OCI-LY1 (cell line): ENCODE measurements at regions not wholly inside any gene's neighbourhood (a gene's known extent, or its start where the extent isn't known, plus 50 kb on each side); places are given as distances from the start of the nearest gene placed in this dataset.

Experiments used
- H2AFZ ChIP-seq: fragments of 200-600 bp; sonication (generic), shearing (Covaris generic); 2 replicates; pipeline ENCODE4 v1.6.0; 2014; ENCODE audit warnings: antibody characterized with exemption, mild to moderate bottlenecking, low read length
- H3F3A ChIP-seq: fragments of 200-600 bp; sonication (generic), shearing (Covaris generic); 2 replicates; pipeline ENCODE4 v1.6.0; 2014; ENCODE audit warnings: mild to moderate bottlenecking, antibody characterized with exemption, low read length, moderate library complexity; ENCODE audit not compliant: insufficient read depth
- H3K27ac ChIP-seq: fragments of 200-600 bp; sonication (generic); 2 replicates; pipeline ENCODE4 v1.5.1; 2014; ENCODE audit warnings: low read length, mixed run types, mild to moderate bottlenecking, low read depth; ENCODE audit not compliant: poor library complexity, severe bottlenecking
- H3K27me3 ChIP-seq: fragments of 200-600 bp; sonication (generic); 2 replicates; pipeline ENCODE4 v1.6.0; 2014; ENCODE audit warnings: antibody characterized with exemption, mild to moderate bottlenecking, low read length, moderate library complexity; ENCODE audit not compliant: insufficient read depth
- H3K36me3 ChIP-seq: fragments of 200-600 bp; sonication (generic); 2 replicates; pipeline ENCODE4 v1.6.1; 2014; ENCODE audit warnings: mild to moderate bottlenecking, antibody characterized with exemption, low read length, moderate library complexity, mixed read lengths; ENCODE audit not compliant: insufficient read depth
- H3K4me1 ChIP-seq: fragments of 200-600 bp; sonication (generic); 2 replicates; pipeline ENCODE4 v1.5.1; 2014; ENCODE audit warnings: mild to moderate bottlenecking, low read length, moderate library complexity; ENCODE audit not compliant: insufficient read depth, severe bottlenecking
- H3K4me2 ChIP-seq: fragments of 200-600 bp; sonication (generic), shearing (Covaris generic); 2 replicates; pipeline ENCODE4 v1.6.1; 2014; ENCODE audit warnings: low read length
- H3K4me3 ChIP-seq: fragments of 200-600 bp; sonication (generic); 2 replicates; pipeline ENCODE4 v1.5.1; 2014; ENCODE audit warnings: low read length, low read depth, mild to moderate bottlenecking, mixed read lengths; ENCODE audit not compliant: poor library complexity, severe bottlenecking
- H3K79me2 ChIP-seq: fragments of 200-600 bp; shearing (Covaris generic); 2 replicates; pipeline ENCODE4 v1.6.1; 2016; ENCODE audit warnings: mixed run types, low read length, mixed read lengths; ENCODE audit not compliant: insufficient read depth
- H3K9ac ChIP-seq: fragments of 200-600 bp; sonication (generic), shearing (Covaris generic); 2 replicates; pipeline ENCODE4 v1.6.1; 2014; ENCODE audit warnings: mild to moderate bottlenecking, low read length, mixed read lengths
- H3K9me2 ChIP-seq: fragments of 200-600 bp; sonication (generic), shearing (Covaris generic); 2 replicates; pipeline ENCODE4 v1.6.1; 2014; ENCODE audit warnings: low read depth, mild to moderate bottlenecking, low read length, mixed read lengths
- H3K9me3 ChIP-seq: fragments of 200-600 bp; shearing (Covaris generic); 2 replicates; pipeline ENCODE4 v1.6.1; 2014; ENCODE audit warnings: low read length, mixed read lengths
- H4K20me1 ChIP-seq: fragments of 200-600 bp; sonication (generic), shearing (Covaris generic); 2 replicates; pipeline ENCODE4 v1.6.0; 2016; ENCODE audit warnings: mild to moderate bottlenecking, low read length; ENCODE audit not compliant: insufficient read depth
- EZH2 ChIP-seq: fragments of 200-600 bp; sonication (generic), shearing (Covaris generic); IDR thresholded peaks from 2 replicates; pipeline ENCODE4 v1.8.0; 2017; ENCODE audit warnings: borderline replicate concordance, mixed run types, mild to moderate bottlenecking, antibody characterized with exemption, low read length, moderate library complexity, mixed read lengths
- TF ChIP-seq, protein P1 (sequence below): fragments of 200-600 bp; sonication (generic), shearing (Covaris generic); IDR thresholded peaks from 2 replicates; pipeline ENCODE4 v1.5.1; 2017; ENCODE audit warnings: mild to moderate bottlenecking, antibody characterized with exemption, low read length, moderate library complexity, mixed read lengths

- no peak overlapping the region for H3K27ac ChIP-seq
- no peaks in the 10 kb centered on the region for H3K4me1 ChIP-seq
- no peaks in the 10 kb centered on the region for H3F3A ChIP-seq
- H3K9me2 ChIP-seq = no peaks in the 10 kb centered on the region
- H2AFZ ChIP-seq = no peak overlapping the region
- H3K9ac ChIP-seq = no peak overlapping the region
- H4K20me1 ChIP-seq = no peaks in the 10 kb centered on the region
- H3K27me3 ChIP-seq = no peaks in the 10 kb centered on the region
- no peaks in the 10 kb centered on the region for H3K36me3 ChIP-seq
- no peaks in the 10 kb centered on the region for H3K9me3 ChIP-seq
- H3K79me2 ChIP-seq = no peaks in the 10 kb centered on the region
- TF ChIP-seq EZH2 = no peak
- TF ChIP-seq, protein P1, sequence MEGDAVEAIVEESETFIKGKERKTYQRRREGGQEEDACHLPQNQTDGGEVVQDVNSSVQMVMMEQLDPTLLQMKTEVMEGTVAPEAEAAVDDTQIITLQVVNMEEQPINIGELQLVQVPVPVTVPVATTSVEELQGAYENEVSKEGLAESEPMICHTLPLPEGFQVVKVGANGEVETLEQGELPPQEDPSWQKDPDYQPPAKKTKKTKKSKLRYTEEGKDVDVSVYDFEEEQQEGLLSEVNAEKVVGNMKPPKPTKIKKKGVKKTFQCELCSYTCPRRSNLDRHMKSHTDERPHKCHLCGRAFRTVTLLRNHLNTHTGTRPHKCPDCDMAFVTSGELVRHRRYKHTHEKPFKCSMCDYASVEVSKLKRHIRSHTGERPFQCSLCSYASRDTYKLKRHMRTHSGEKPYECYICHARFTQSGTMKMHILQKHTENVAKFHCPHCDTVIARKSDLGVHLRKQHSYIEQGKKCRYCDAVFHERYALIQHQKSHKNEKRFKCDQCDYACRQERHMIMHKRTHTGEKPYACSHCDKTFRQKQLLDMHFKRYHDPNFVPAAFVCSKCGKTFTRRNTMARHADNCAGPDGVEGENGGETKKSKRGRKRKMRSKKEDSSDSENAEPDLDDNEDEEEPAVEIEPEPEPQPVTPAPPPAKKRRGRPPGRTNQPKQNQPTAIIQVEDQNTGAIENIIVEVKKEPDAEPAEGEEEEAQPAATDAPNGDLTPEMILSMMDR = no peak
- no peak overlapping the region for H3K4me3 ChIP-seq
- H3K4me2 ChIP-seq = no peak overlapping the region
These were observed 172.5 kb upstream of the CDIN1 start for GRCh38 chr15:36406911-36407310.

- no peaks in the 10 kb centered on the region for H3K4me1 ChIP-seq
- H3K27ac ChIP-seq = no peak overlapping the region
- H3K36me3 ChIP-seq = no peaks in the 10 kb centered on the region
- H3K9me2 ChIP-seq = no peaks in the 10 kb centered on the region
- no peak overlapping the region for H3K4me2 ChIP-seq
- no peaks in the 10 kb centered on the region for H3K27me3 ChIP-seq
- H3K9ac ChIP-seq = no peak overlapping the region
- H2AFZ ChIP-seq = no peak overlapping the region
- H3K9me3 ChIP-seq = no peaks in the 10 kb centered on the region
- H3K4me3 ChIP-seq = no peak overlapping the region
- no peak for TF ChIP-seq EZH2
- TF ChIP-seq, protein P1 = no peak
- H3K79me2 ChIP-seq = no peaks in the 10 kb centered on the region
- no peaks in the 10 kb centered on the region for H4K20me1 ChIP-seq
- H3F3A ChIP-seq = no peaks in the 10 kb centered on the region
These were observed 171.8 kb upstream of the CDIN1 start for GRCh38 chr15:36407647-36408046.

DNA sequence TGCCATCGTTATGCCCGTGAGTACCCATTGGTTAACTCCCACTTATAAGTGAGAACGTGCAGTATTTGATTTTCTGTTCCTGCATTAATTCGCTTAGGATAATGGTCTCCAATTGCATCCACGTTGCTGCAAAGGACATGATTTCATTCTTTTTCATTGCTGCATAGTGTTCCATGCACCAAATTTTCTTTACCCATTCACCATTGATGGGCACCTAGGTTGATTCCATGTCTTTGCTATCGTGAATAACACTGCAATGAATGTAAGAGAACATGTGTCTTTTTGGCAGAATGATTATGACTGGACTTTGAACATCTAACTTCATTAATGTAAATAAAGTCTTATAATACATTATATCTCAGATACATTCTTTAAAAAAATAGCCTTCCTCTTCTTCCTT is 169.6 kb upstream of the CDIN1 start:
- Histone ChIP-seq H3K36me3 (no peaks in the 10 kb centered on the region), H3K9me2 (no peaks in the 10 kb centered on the region), H3K9ac (no peak overlapping the region), H4K20me1 (no peaks in the 10 kb centered on the region), H3K9me3 (no peaks in the 10 kb centered on the region), H3K4me1 (no peaks in the 10 kb centered on the region), H3K27me3 (no peaks in the 10 kb centered on the region), H3F3A (no peaks in the 10 kb centered on the region), H3K27ac (no peak overlapping the region), H3K79me2 (no peaks in the 10 kb centered on the region), H3K4me2 (no peak overlapping the region), H3K4me3 (no peak overlapping the region), H2AFZ (no peak overlapping the region)
- TF ChIP-seq, protein P1 = no peak
